ENCODE measurements at regions not wholly inside any gene's neighbourhood (a gene's known extent, or its start where the extent isn't known, plus 50 kb on each side); places are given as distances from the start of the nearest gene placed in this dataset.

- TF ChIP-seq POLR2A (IDR thresholded peaks at IDR 0.05) (no peak), CTCF (IDR thresholded peaks at IDR 0.05) (no peak)
- 78 to 96% methylated on average over 1 of the region's 1 CpG for WGBS, 2 donors
- DNase-seq (ENCODE audit: low spot score in 2 of 2) = no peak
- intact Hi-C loops (cut with DNase I; ENCODE audit: low total_unique reads) = no loop called here
- H3K4me3 ChIP-seq (ENCODE audit: low read depth, poor library complexity, severe bottlenecking) = no peak overlapping the region
Observed at GRCh38 chr2:52084759-52085158, 1052.8 kb upstream of the NRXN1 start.

GRCh38 chr2:52083214-52083613 is 1051.3 kb upstream of the NRXN1 start:
- no peak for TF ChIP-seq POLR2A (IDR thresholded peaks at IDR 0.05)
- TF ChIP-seq CTCF (IDR thresholded peaks at IDR 0.05) = no peak
- no peak overlapping the region for H3K4me3 ChIP-seq (ENCODE audit: low read depth, poor library complexity, severe bottlenecking)
- no peak for DNase-seq (ENCODE audit: low spot score in 2 of 2)
- intact Hi-C loops (cut with DNase I; ENCODE audit: low total_unique reads) = no loop called here

- DNase-seq (ENCODE audit: low spot score in 2 of 2) = no peak
- TF ChIP-seq CTCF (IDR thresholded peaks at IDR 0.05) (no peak), POLR2A (IDR thresholded peaks at IDR 0.05) (no peak)
- H3K4me3 ChIP-seq (ENCODE audit: low read depth, poor library complexity, severe bottlenecking) = no peak overlapping the region
- intact Hi-C loops (cut with DNase I; ENCODE audit: low total_unique reads) = no loop called here
Observed at GRCh38 chr2:52082646-52083045, 1050.7 kb upstream of the NRXN1 start.

- intact Hi-C loops (cut with DNase I; ENCODE audit: low total_unique reads) = no loop called here
- DNase-seq (ENCODE audit: low spot score in 2 of 2) = no peak
- WGBS, 2 donors = 89% methylated on average over 2 of the region's 2 CpGs
- no peak for TF ChIP-seq CTCF (IDR thresholded peaks at IDR 0.05)
- no peak for TF ChIP-seq POLR2A (IDR thresholded peaks at IDR 0.05)
- no peak overlapping the region for H3K4me3 ChIP-seq (ENCODE audit: low read depth, poor library complexity, severe bottlenecking)
Observed at GRCh38 chr2:52079602-52080001, 1047.7 kb upstream of the NRXN1 start.

GRCh38 chr2:52077159-52077558 is 1045.2 kb upstream of the NRXN1 start:
- intact Hi-C loops (cut with DNase I; ENCODE audit: low total_unique reads) = no loop called here
- DNase-seq (ENCODE audit: low spot score in 2 of 2) = no peak
- TF ChIP-seq CTCF (IDR thresholded peaks at IDR 0.05) (no peak), POLR2A (IDR thresholded peaks at IDR 0.05) (no peak)
- H3K4me3 ChIP-seq (ENCODE audit: low read depth, poor library complexity, severe bottlenecking) = no peak overlapping the region

GRCh38 chr2:52074130-52074719 is 1042.3 kb upstream of the NRXN1 start:
- DNase-seq (ENCODE audit: low spot score in 2 of 2) = no peak
- no peak overlapping the region for H3K4me3 ChIP-seq (ENCODE audit: low read depth, poor library complexity, severe bottlenecking)
- WGBS, 2 donors = 80 to 81% methylated on average over 4 of the region's 4 CpGs
- intact Hi-C loops (cut with DNase I; ENCODE audit: low total_unique reads) = no loop called here
- TF ChIP-seq POLR2A (IDR thresholded peaks at IDR 0.05) = no peak
- TF ChIP-seq CTCF (IDR thresholded peaks at IDR 0.05) = no peak

Measured in lower leg skin (tissue), 4 donors.